Stomach (tissue), 4 donors: ENCODE measurements at regions not wholly inside any gene's neighbourhood (a gene's known extent, or its start where the extent isn't known, plus 50 kb on each side); places are given as distances from the start of the nearest gene placed in this dataset.

Experiments used
- POLR2AphosphoS5 ChIP-seq, 3 donors: sonication (generic); formaldehyde crosslinking; IDR thresholded peaks; one replicate each; pipeline ENCODE4 v1.6.1; 2016; ENCODE audit warnings: antibody characterized with exemption in 3 of 3
- TF ChIP-seq, protein P1 (sequence below), 7 experiments: fragments of 450-650 bp in 4 of 7; fragments of 200-600 bp in 3 of 7; sonication (generic) in 3 of 7; IDR thresholded peaks; one replicate each; pipeline ENCODE4 v1.5.1; 2016 to 2019; ENCODE audit warnings: antibody characterized with exemption in 7 of 7, control low read depth in 2 of 7, mild to moderate bottlenecking in 1 of 7

DNA sequence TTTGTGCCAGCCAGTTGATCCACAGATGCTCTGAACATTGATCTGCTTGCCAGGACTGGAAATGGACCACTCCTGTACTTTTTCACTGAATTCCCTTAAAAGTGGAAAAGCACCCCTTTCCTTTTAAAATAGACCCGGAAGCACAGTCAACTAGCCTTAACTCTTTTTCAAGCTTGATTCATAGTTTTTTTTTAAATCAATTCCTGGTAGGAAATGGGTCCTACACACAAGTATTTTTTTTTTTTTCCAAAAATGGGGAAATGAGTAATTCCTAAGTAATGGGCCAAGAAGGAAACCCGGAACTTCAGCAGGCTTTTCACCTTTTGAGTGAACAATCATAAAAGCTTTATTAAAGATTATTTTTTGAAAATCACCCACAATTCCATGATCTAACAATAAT, 234.4 kb upstream of the ADAMTS9 start:
- TF ChIP-seq, protein P1, sequence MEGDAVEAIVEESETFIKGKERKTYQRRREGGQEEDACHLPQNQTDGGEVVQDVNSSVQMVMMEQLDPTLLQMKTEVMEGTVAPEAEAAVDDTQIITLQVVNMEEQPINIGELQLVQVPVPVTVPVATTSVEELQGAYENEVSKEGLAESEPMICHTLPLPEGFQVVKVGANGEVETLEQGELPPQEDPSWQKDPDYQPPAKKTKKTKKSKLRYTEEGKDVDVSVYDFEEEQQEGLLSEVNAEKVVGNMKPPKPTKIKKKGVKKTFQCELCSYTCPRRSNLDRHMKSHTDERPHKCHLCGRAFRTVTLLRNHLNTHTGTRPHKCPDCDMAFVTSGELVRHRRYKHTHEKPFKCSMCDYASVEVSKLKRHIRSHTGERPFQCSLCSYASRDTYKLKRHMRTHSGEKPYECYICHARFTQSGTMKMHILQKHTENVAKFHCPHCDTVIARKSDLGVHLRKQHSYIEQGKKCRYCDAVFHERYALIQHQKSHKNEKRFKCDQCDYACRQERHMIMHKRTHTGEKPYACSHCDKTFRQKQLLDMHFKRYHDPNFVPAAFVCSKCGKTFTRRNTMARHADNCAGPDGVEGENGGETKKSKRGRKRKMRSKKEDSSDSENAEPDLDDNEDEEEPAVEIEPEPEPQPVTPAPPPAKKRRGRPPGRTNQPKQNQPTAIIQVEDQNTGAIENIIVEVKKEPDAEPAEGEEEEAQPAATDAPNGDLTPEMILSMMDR (IDR thresholded peaks at IDR 0.05), result no peak
- no peak for TF ChIP-seq POLR2AphosphoS5 (IDR thresholded peaks at IDR 0.05)
